ENCODE measurements at regions not wholly inside any gene's neighbourhood (a gene's known extent, or its start where the extent isn't known, plus 50 kb on each side); places are given as distances from the start of the nearest gene placed in this dataset.

DNA sequence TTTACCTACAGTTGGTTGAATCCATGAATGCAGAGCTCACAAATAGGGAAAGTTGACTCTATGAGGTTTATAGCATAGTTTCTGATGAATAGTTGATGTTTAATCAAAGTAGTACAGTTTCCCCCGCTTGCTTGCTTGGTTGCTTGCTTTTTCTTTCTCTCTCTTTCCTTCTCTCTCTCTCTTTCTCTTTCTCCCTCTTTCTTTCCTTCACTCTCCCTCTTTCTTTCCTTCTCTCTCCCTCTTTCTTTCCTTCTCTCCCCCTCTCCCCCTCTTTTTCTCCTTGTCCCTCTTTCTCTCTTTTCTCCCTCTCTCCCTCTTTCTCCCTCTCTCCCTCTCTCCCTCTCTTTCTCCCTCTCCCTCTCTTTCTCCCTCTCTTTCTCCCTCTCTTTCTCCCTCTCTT lies 999.9 kb upstream of the CELF4 start:
- POLR2A ChIA-PET: no interaction called here
- DNase-seq (ENCODE audit: low read depth, low spot score): no peak

DNA sequence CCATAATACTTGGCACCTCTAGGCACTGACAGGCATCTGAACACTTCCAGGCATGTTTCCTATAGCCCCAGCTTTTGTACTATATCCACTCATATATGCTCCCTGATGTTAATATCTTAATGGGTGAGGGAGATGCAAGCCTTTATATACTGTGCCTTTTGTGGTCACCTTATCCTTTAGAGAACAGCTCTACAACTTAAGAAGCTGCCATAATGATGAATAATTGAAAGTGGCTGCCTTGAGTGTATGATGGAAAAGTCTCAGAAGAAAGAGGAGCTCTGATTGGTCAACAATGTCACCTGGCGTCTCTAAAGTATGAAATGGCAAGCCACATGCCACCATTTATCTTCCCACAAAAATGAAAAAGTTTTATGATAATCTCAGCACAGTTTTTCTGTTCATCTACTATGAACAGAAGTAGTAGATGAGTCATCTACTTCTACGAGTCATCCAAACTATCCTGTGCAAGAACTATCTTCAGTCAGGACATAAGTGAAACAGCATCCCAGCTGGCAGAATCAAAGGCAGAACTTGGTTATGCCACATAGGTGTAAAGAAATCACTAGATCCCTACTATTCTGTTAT lies 997.9 kb upstream of the CELF4 start:
- H2AFZ ChIP-seq (ENCODE audit: control insufficient read depth, low read depth, low read length): no peak overlapping the region
- 30% methylated on average over 2 of the region's 2 CpGs for WGBS (ENCODE audit: insufficient coverage, insufficient replicate concordance, low lambda C conversion rate, missing lambda C conversion rate)
- intact Hi-C loops (cut with micrococcal nuclease; ENCODE audit: unreplicated experiment): no loop called here
- no peak overlapping the region for H3K9ac ChIP-seq (ENCODE audit: control insufficient read depth, insufficient read depth, low read length)
- ChIA-PET SMC1A (ENCODE audit: uncharacterized antibody, unreplicated experiment) (interaction anchor here (0.6 kb wide), 1 partner anchor 8 kb away, joined by 3 read pairs; no protein-coding TSS in a partner anchor), CTCF (no interaction called here), RAD21 (ENCODE audit: unreplicated experiment) (no interaction called here), POLR2A (no interaction called here)
- TF ChIP-seq BCL11A (IDR thresholded peaks at IDR 0.05; ENCODE audit: low read depth, low read length) (no peak), ESRRA (IDR thresholded peaks at IDR 0.05; ENCODE audit: low read length) (no peak), RFX5 (IDR thresholded peaks at IDR 0.05; ENCODE audit: low read depth, low read length) (no peak), HDAC6 (IDR thresholded peaks at IDR 0.05; ENCODE audit: unreplicated experiment) (no peak), POU2F2 (IDR thresholded peaks at IDR 0.05; ENCODE audit: borderline replicate concordance, low read depth, low read length) (no peak), SMARCA5 (IDR thresholded peaks at IDR 0.05) (no peak), MYB (IDR thresholded peaks at IDR 0.05; ENCODE audit: borderline replicate concordance, low read depth, low read length) (no peak), CHD2 (IDR thresholded peaks at IDR 0.05; ENCODE audit: borderline replicate concordance, low read depth, low read length) (no peak), MEF2A (IDR thresholded peaks at IDR 0.05; ENCODE audit: insufficient read depth, low read depth, low read length) (no peak), CBX5 (IDR thresholded peaks at IDR 0.05; ENCODE audit: low read depth) (no peak), PAX8 (IDR thresholded peaks at IDR 0.05) (no peak)
- TF ChIP-seq, protein P1, sequence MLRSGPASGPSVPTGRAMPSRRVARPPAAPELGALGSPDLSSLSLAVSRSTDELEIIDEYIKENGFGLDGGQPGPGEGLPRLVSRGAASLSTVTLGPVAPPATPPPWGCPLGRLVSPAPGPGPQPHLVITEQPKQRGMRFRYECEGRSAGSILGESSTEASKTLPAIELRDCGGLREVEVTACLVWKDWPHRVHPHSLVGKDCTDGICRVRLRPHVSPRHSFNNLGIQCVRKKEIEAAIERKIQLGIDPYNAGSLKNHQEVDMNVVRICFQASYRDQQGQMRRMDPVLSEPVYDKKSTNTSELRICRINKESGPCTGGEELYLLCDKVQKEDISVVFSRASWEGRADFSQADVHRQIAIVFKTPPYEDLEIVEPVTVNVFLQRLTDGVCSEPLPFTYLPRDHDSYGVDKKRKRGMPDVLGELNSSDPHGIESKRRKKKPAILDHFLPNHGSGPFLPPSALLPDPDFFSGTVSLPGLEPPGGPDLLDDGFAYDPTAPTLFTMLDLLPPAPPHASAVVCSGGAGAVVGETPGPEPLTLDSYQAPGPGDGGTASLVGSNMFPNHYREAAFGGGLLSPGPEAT (IDR thresholded peaks at IDR 0.05; ENCODE audit: low read depth): no peak
- TF ChIP-seq, protein P2, sequence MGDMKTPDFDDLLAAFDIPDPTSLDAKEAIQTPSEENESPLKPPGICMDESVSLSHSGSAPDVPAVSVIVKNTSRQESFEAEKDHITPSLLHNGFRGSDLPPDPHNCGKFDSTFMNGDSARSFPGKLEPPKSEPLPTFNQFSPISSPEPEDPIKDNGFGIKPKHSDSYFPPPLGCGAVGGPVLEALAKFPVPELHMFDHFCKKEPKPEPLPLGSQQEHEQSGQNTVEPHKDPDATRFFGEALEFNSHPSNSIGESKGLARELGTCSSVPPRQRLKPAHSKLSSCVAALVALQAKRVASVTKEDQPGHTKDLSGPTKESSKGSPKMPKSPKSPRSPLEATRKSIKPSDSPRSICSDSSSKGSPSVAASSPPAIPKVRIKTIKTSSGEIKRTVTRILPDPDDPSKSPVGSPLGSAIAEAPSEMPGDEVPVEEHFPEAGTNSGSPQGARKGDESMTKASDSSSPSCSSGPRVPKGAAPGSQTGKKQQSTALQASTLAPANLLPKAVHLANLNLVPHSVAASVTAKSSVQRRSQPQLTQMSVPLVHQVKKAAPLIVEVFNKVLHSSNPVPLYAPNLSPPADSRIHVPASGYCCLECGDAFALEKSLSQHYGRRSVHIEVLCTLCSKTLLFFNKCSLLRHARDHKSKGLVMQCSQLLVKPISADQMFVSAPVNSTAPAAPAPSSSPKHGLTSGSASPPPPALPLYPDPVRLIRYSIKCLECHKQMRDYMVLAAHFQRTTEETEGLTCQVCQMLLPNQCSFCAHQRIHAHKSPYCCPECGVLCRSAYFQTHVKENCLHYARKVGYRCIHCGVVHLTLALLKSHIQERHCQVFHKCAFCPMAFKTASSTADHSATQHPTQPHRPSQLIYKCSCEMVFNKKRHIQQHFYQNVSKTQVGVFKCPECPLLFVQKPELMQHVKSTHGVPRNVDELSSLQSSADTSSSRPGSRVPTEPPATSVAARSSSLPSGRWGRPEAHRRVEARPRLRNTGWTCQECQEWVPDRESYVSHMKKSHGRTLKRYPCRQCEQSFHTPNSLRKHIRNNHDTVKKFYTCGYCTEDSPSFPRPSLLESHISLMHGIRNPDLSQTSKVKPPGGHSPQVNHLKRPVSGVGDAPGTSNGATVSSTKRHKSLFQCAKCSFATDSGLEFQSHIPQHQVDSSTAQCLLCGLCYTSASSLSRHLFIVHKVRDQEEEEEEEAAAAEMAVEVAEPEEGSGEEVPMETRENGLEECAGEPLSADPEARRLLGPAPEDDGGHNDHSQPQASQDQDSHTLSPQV (IDR thresholded peaks at IDR 0.05): no peak
- ATAC-seq: no peak
- no peaks in the 10 kb centered on the region for H3K36me3 ChIP-seq (ENCODE audit: control insufficient read depth in 2 of 2, insufficient read depth in 2 of 2, low read length in 1 of 2)
- no peaks in the 10 kb centered on the region for H4K20me1 ChIP-seq (ENCODE audit: control insufficient read depth, insufficient read depth)
- H3K27me3 ChIP-seq (replicated peaks in 1 of 2; ENCODE audit: control insufficient read depth in 2 of 2, insufficient read depth in 2 of 2, low read length in 1 of 2): no peaks in the 10 kb centered on the region
- no TSS peak for BruUV-seq (replicated peaks)
- no peak overlapping the region for H3K4me3 ChIP-seq
- H3K79me2 ChIP-seq (ENCODE audit: control insufficient read depth, insufficient read depth, low read length): no peaks in the 10 kb centered on the region
- no peak for DNase-seq (ENCODE audit: low read depth, low spot score)
- no peaks in the 10 kb centered on the region for H3K4me1 ChIP-seq (ENCODE audit: control insufficient read depth, insufficient read depth, low read length)
- no peak for FAIRE-seq
- no peak overlapping the region for H3K27ac ChIP-seq (ENCODE audit: control insufficient read depth, insufficient read depth)
- in situ Hi-C loops (cut with MboI): no loop called here
- H3K4me2 ChIP-seq (ENCODE audit: control insufficient read depth, insufficient read depth): no peak overlapping the region
- no peaks in the 10 kb centered on the region for H3K9me3 ChIP-seq (replicated peaks; ENCODE audit: control insufficient read depth, insufficient read depth, low read length)

More for the DNA sequence above, 999.9 kb upstream of the CELF4 start:
- 0% methylated on average over 1 of the region's 1 CpG for WGBS (ENCODE audit: insufficient coverage, insufficient replicate concordance, low lambda C conversion rate, missing lambda C conversion rate)
- TF ChIP-seq RELA (IDR thresholded peaks at IDR 0.05; ENCODE audit: borderline replicate concordance, partially characterized antibody): no peak
- no peak for ATAC-seq
- Histone ChIP-seq H3K4me1 (ENCODE audit: control insufficient read depth, insufficient read depth, low read length) (no peaks in the 10 kb centered on the region), H3K79me2 (ENCODE audit: control insufficient read depth, insufficient read depth, low read length) (no peaks in the 10 kb centered on the region), H3K4me3 (no peak overlapping the region), H3K27ac (ENCODE audit: control insufficient read depth, insufficient read depth) (no peak overlapping the region), H3K4me2 (ENCODE audit: control insufficient read depth, insufficient read depth) (no peak overlapping the region), H3K27me3 (replicated peaks in 1 of 2; ENCODE audit: control insufficient read depth in 2 of 2, insufficient read depth in 2 of 2, low read length in 1 of 2) (no peaks in the 10 kb centered on the region), H3K9ac (ENCODE audit: control insufficient read depth, insufficient read depth, low read length) (no peak overlapping the region), H2AFZ (ENCODE audit: control insufficient read depth, low read depth, low read length) (no peak overlapping the region), H4K20me1 (ENCODE audit: control insufficient read depth, insufficient read depth) (no peaks in the 10 kb centered on the region), H3K36me3 (ENCODE audit: control insufficient read depth in 2 of 2, insufficient read depth in 2 of 2, low read length in 1 of 2) (no peaks in the 10 kb centered on the region), H3K9me3 (replicated peaks; ENCODE audit: control insufficient read depth, insufficient read depth, low read length) (no peaks in the 10 kb centered on the region)
- SMC1A ChIA-PET (ENCODE audit: uncharacterized antibody, unreplicated experiment): no interaction called here
- CTCF ChIA-PET: no interaction called here
- intact Hi-C loops (cut with micrococcal nuclease; ENCODE audit: unreplicated experiment) (no loop called here), in situ Hi-C loops (cut with MboI) (no loop called here)
- BruUV-seq (replicated peaks): no TSS peak
- FAIRE-seq: no peak
- RAD21 ChIA-PET (ENCODE audit: unreplicated experiment): no interaction called here

Data from GM12878 (cell line).